WI38 (cell line): ENCODE measurements at regions not wholly inside any gene's neighbourhood (a gene's known extent, or its start where the extent isn't known, plus 50 kb on each side); places are given as distances from the start of the nearest gene placed in this dataset.
"Not testable (repeated sequence)": the region's sequence is repeated elsewhere in the genome, so short reads cannot be mapped to it uniquely, and the experiment has no call there.

Experiments used
- H3K4me3 ChIP-seq: 2 replicates; pipeline ENCODE4 v1.5.1; 2011; ENCODE audit warnings: low read depth, mild to moderate bottlenecking, control low read depth, low read length
- TF ChIP-seq, protein P1 (sequence below): IDR thresholded peaks from 2 replicates; pipeline ENCODE4 v1.5.1; 2012; ENCODE audit warnings: low read depth, mild to moderate bottlenecking, control low read depth, low read length

DNA sequence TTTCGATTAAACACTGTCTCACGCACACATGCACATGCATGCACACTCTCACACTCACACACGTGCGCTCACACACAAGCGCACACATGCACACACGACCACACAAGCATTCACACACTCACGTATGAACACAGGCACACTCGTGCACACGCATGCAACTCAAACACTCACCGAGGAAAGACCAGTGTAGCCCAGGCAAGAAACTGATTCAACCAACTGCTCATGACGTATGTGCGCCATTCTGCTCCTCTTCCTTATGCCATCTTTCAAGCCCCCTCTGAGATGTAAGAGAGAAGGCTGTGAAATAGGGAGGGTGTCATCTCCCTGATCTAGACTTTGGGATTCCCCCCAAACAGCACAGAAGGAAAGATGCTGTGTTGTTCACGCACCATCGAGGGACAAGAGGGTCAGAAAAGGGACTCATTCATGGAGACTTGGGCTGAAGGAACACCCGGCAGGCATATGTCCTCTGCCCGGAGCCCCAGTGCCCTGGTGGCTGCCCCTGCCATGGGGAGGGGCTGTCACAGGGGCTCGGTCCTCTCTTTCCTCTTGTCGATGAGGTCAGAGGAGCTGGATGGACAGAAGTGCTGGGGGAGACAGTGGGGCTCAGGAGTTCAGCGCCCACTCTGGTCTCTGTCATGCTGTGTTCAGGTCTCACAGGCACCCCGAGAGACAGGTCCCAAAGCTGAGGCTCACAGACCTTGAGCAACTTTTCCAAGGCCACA, 130.1 kb upstream of the SHH start:
- TF ChIP-seq, protein P1, sequence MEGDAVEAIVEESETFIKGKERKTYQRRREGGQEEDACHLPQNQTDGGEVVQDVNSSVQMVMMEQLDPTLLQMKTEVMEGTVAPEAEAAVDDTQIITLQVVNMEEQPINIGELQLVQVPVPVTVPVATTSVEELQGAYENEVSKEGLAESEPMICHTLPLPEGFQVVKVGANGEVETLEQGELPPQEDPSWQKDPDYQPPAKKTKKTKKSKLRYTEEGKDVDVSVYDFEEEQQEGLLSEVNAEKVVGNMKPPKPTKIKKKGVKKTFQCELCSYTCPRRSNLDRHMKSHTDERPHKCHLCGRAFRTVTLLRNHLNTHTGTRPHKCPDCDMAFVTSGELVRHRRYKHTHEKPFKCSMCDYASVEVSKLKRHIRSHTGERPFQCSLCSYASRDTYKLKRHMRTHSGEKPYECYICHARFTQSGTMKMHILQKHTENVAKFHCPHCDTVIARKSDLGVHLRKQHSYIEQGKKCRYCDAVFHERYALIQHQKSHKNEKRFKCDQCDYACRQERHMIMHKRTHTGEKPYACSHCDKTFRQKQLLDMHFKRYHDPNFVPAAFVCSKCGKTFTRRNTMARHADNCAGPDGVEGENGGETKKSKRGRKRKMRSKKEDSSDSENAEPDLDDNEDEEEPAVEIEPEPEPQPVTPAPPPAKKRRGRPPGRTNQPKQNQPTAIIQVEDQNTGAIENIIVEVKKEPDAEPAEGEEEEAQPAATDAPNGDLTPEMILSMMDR, result no peak
- H3K4me3 ChIP-seq, result no peak overlapping the region

DNA sequence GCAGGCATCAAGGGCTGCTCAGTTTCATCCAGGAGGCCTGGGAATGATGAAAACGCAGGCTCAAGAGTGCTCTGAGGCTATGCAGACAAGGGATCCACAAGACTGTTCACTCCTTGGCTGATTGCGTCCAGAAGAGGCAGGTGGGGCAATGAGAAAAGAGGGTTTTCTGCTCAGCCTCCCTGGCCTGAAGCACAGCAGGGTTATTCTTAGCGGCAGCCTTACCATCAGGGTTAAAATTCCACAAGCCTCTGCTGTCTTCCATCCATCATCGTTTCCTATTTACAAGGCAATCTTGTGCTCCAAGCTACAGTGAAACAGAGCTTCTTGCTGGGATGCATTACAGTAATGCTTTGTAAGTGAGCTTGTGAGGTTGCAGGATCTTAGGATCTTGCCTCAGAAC, 129.4 kb upstream of the SHH start:
- no peak overlapping the region for H3K4me3 ChIP-seq
- TF ChIP-seq, protein P1, result no peak

DNA sequence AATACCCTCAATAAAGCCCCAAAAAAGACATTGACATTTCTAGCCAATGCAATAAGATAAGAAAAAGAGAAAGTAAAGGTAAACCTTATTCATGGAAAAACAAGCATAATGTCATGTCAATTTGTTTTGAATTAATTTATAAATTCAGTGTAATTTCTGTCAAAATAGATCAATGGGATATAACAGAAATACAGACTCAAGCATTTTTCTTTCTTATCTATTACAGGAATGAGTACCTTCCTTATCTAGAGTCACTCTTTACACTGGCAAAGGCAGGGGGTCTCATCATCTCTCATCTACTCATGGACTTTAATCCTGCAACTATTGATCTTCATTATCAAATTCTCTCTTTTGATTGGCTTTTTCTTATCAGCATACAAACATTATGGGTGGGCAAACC, 127.1 kb upstream of the SHH start:
- TF ChIP-seq, protein P1, result no peak
- no peak overlapping the region for H3K4me3 ChIP-seq

DNA sequence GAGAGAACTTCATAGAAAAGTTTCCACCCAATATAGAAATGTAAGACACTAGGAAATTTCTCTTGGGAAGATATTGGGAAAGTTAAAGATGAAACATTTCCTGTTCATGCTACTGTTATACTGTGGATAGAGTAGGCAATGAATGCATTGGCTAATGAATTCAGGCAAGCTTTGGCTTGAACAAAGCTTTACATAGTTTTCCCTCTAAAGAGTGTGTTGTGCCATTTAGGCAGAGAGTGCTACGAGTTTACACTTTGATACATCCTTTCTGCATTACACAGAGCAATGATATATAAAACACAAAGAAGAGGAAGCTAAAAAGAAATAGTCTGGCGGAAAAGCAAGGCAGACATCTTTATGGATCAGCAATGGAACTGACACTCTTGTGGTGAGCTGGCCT, 125.9 kb upstream of the SHH start:
- TF ChIP-seq, protein P1, result no peak
- H3K4me3 ChIP-seq, result no peak overlapping the region

DNA sequence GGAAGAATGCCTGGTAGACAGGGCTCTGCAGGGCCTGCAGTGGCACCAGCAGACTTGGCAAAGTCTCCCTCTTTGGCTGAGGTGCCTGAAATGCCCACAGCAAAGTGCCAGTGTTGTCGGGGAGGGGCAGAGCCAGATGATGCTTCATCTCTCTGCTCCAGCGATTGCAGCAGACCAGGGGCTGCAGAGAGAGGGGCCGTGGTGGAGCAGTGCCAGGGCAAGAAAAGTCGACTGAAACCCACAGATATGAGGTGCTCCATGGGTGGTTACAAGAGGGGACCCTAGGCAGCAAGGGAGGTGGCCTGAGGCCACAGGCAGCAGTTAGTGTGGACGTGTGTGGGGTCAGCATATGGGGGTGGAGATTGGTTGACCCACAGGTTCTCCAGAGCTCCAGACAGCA, 123.5 kb upstream of the SHH start:
- no peak overlapping the region for H3K4me3 ChIP-seq
- TF ChIP-seq, protein P1, result no peak

DNA sequence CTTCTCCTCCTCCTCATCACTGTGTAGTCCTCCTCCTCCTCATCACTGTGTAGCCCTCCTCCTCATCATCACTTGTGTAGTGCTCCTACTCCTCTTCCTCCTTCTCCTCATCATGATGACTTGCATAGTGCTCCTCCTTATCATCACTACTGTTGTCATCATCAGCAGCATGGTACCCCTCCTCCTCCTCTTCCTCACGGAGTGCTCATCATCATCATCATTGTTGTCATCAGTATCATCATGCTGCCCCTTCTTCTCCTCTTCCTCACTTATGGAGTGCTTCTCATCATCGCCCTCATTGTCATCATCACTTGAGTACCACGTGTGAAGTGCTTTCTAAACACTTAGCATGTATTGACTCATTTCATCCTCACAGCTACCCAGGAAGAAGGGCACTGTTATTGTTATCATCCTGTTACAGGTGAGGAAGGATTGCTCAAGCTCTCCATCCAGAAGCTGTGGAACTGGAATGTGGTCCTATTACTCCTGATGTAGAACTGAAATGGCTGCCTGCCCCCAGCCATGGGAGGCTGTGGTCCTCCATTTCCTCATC, 122.8 kb upstream of the SHH start:
- TF ChIP-seq, protein P1, result no peak

DNA sequence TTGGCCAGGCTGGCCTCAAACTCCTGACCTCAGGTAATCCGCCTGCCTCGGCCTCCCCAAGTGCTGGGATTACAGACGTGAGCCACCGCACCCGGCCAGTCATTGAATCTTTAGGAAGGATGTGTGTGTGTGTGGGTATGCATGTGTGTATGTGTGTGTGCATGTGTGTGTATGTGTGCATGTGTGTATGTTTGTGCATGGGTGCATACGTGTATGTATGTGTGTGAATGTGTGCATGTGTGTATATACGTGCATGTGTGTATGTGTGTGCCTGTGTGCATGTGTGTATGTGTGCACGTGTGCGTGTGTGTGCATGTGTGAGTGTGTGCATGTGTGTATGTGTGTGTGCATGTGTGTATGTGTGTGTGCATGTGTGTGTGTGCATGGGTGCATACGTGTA, 120.1 kb upstream of the SHH start:
- H3K4me3 ChIP-seq, result not testable (repeated sequence)

More for the DNA sequence above, 122.8 kb upstream of the SHH start:
- no peak overlapping the region for H3K4me3 ChIP-seq
